Activated naive CD4-positive, alpha-beta T cell treated with anti-CD3 and anti-CD28 coated beads for 36 hours (primary cell): ENCODE measurements at regions not wholly inside any gene's neighbourhood (a gene's known extent, or its start where the extent isn't known, plus 50 kb on each side); places are given as distances from the start of the nearest gene placed in this dataset.
"Not testable (repeated sequence)": the region's sequence is repeated elsewhere in the genome, so short reads cannot be mapped to it uniquely, and the experiment has no call there.

Experiments used
- CTCF ChIA-PET: fragments of 350-600 bp; sonication (Branson Sonifier 250); formaldehyde crosslinking; loops from one replicate; lab custom pipeline; 2021; ENCODE audit warnings: antibody characterized with exemption; lab: Charles Lee
- DNase-seq: peaks from one replicate; pipeline ENCODE4 v3.0.0-alpha.2; 2020
- H3K27ac Mint-ChIP-seq: one replicate; pipeline ENCODE4 v1.8.0; 2021; ENCODE audit warnings: mild to moderate bottlenecking, mixed read lengths
- H3K27me3 Mint-ChIP-seq: one replicate; pipeline ENCODE4 v1.8.0; 2021; ENCODE audit warnings: low read depth, mixed read lengths
- H3K36me3 Mint-ChIP-seq: one replicate; pipeline ENCODE4 v1.8.0; 2021; ENCODE audit warnings: low read depth, mixed read lengths
- H3K4me1 Mint-ChIP-seq: one replicate; pipeline ENCODE4 v1.8.0; 2021; ENCODE audit warnings: low read depth, mixed read lengths
- H3K4me3 Mint-ChIP-seq: one replicate; pipeline ENCODE4 v1.8.0; 2021; ENCODE audit warnings: mild to moderate bottlenecking, moderate library complexity, mixed read lengths
- H3K9me3 Mint-ChIP-seq: one replicate; pipeline ENCODE4 v1.8.0; 2021; ENCODE audit warnings: mixed read lengths
- intact Hi-C: fragments of 100-400 bp; cut with micrococcal nuclease; formaldehyde crosslinking; loops from one replicate; pipeline ENCODE4 v1.15.1; 2023

DNA sequence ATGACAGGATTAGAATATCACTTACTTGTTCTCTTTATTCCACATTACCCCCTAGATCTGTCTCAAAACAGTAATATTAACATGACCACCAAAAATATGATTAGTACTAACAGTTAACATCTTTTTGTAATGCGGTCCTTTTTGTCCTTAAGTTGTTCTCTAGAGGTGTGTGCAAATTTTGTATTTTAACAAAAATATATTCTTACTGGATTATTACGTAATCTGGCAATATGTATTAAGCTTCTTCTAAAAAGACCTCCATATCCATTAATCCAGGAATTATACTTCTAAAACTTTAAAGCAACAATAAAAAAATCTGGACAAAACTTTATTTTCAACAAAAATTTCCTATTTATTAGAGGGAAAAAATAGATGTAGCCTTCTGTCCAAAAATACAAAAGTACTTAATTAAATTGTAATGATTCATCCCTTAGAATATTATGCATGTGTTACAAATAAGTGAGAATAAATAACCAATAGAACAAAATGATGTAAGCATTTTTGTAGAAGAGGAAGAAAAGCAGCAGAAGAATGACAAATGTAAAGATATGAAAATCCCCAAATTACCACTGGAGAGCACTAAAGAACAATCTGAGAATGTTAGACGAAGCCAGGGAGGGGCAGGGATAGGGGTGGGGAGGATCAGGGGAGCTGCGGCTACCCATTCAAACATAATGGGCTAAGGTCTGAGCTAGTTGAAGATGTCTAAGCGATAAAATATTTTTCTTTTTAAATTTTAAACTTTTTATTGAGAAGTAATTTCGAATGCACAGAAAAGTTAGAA is 945.6 kb downstream of the MCTP2 start:
- Mint-ChIP-seq H3K27ac (no peak overlapping the region), H3K36me3 (no peaks in the 10 kb centered on the region), H3K9me3 (peaks cover 7% of the 10 kb centered on the region), H3K4me1 (no peaks in the 10 kb centered on the region), H3K4me3 (no peak overlapping the region), H3K27me3 (peaks cover 7% of the 10 kb centered on the region)
- DNase-seq = no peak
- intact Hi-C loops = no loop called here
- CTCF ChIA-PET = no interaction called here

- Mint-ChIP-seq H3K4me1 (no peaks in the 10 kb centered on the region), H3K27ac (no peak overlapping the region), H3K36me3 (no peaks in the 10 kb centered on the region), H3K4me3 (no peak overlapping the region), H3K27me3 (peaks cover 5% of the 10 kb centered on the region), H3K9me3 (peaks cover 7% of the 10 kb centered on the region)
- no peak for DNase-seq
- intact Hi-C loops = no loop called here
- CTCF ChIA-PET = interaction anchor here (0.6 kb wide), 2 partner anchors 12 to 521 kb away, joined by 4 to 5 read pairs; no protein-coding TSS in a partner anchor
Observed at GRCh38 chr15:95180530-95180929, 949.2 kb downstream of the MCTP2 start.

GRCh38 chr15:95182091-95182490 is 950.7 kb downstream of the MCTP2 start:
- Mint-ChIP-seq H3K36me3 (no peaks in the 10 kb centered on the region), H3K27me3 (peaks cover 5% of the 10 kb centered on the region), H3K9me3 (peaks cover 7% of the 10 kb centered on the region), H3K27ac (no peak overlapping the region), H3K4me3 (no peak overlapping the region), H3K4me1 (no peaks in the 10 kb centered on the region)
- intact Hi-C loops = no loop called here
- no peak for DNase-seq
- CTCF ChIA-PET = interaction anchor here (0.6 kb wide), 1 partner anchor 1157 kb away, joined by 5 read pairs; no protein-coding TSS in a partner anchor

- CTCF ChIA-PET = no interaction called here
Observed at GRCh38 chr15:95192923-95193322, 961.6 kb downstream of the MCTP2 start.

DNA sequence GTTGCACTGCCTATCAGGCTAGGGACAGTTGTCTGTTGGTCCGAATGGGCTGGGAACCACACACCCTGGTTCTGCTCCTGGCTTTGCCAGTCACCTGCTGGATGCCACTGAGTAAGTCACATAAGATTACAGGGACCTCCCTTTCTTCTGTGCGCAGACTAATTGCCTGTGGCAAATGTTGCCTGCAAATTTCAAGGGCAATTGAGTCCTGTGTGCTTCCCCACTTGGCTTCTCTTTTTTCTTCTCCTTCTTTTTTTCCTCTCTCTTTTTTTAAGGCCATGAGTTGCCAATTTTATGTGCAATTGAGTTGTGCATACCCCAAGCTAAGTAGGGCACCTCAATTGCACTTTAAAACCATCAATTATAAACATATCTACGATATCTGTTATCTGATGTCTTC is 963.4 kb downstream of the MCTP2 start:
- Mint-ChIP-seq H3K36me3 (no peaks in the 10 kb centered on the region), H3K4me1 (no peaks in the 10 kb centered on the region), H3K9me3 (no peaks in the 10 kb centered on the region), H3K4me3 (no peak overlapping the region), H3K27me3 (peaks cover 5% of the 10 kb centered on the region), H3K27ac (no peak overlapping the region)
- intact Hi-C loops = no loop called here
- no peak for DNase-seq
- CTCF ChIA-PET = no interaction called here

More at GRCh38 chr15:95192923-95193322, 961.6 kb downstream of the MCTP2 start:
- H3K9me3 Mint-ChIP-seq = no peaks in the 10 kb centered on the region
- no peak for DNase-seq
- H3K36me3 Mint-ChIP-seq = no peaks in the 10 kb centered on the region
- H3K4me3 Mint-ChIP-seq = no peak overlapping the region
- intact Hi-C loops = no loop called here
- peaks cover 5% of the 10 kb centered on the region for H3K27me3 Mint-ChIP-seq
- no peak overlapping the region for H3K27ac Mint-ChIP-seq
- no peaks in the 10 kb centered on the region for H3K4me1 Mint-ChIP-seq

DNA sequence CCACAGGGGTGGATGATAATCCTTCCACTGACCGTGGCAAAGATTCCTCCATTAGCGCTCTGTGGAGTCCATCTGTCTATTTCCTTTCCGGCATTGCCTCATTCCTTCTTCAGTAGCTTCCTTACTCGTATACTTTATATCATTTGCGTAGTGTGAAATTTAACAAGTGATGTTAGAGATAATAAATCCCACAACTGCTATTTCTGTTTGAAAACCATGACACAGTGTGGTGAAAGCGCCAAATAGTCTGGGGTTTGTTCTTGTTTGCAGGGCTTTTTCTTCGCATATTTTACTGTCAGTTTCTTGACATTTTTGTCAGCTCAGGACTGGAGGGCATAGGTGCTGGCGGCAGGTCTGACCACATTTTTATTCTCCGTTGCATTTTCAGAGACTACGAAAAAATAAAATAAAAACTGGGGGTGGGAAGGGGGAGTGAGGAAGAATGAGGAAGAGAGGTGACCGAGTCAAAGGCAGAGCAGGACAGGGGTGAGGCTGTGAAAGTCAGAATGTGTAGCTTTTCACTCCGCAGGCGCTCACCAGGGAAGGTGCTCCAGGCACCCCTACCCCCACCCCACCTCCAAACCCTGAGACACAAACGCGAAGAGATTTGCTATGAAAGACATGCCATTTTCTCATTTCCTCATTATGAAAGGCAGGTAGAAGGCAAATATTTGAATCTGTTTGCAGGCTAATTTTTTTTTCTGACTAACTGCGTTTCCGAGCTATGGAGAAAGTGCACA is 965.0 kb downstream of the MCTP2 start:
- H3K27me3 Mint-ChIP-seq = peaks cover 5% of the 10 kb centered on the region
- CTCF ChIA-PET = no interaction called here
- H3K36me3 Mint-ChIP-seq = no peaks in the 10 kb centered on the region

DNA sequence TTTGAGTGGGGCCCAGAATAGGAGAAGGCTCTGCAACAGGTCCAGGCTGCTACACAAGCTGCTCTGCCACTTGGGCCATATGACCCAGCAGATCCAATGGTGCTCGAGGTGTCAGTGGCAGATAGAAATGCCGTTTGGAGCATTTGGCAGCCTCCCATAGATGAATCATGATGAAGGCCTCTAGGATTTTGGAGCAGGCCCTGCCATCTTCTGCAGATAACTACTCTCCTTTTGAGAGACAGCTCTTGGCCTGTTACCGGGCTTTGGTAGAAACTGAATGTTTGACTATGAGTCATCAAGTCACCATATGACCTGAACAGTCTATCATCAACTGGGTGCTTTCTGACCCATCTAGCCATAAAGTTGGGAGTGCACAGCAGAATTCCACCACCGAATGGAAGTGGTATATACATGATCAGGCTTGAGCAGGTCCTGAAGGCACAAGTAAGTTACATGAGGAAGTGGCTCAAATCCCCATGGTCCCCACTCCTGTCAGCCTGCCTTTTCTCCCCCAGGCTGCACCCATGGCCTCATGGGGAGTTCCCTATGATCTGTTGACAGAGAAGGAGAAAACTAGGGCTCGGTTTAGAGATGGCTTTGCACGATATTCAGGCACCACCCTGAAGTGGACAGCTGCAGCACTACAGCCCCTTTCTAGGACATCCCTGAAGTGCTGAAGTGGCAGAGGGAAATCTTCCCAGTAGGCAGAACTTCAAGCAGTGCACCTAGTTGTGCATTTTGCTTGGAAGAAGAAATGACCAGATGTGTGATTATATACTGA is 971.4 kb downstream of the MCTP2 start:
- H3K4me1 Mint-ChIP-seq = no peaks in the 10 kb centered on the region
- H3K27me3 Mint-ChIP-seq = no peaks in the 10 kb centered on the region
- H3K4me3 Mint-ChIP-seq = no peak overlapping the region
- CTCF ChIA-PET = no interaction called here
- DNase-seq = no peak
- intact Hi-C loops = no loop called here
- H3K9me3 Mint-ChIP-seq = peaks cover 18% of the 10 kb centered on the region
- no peak overlapping the region for H3K27ac Mint-ChIP-seq
- H3K36me3 Mint-ChIP-seq = no peaks in the 10 kb centered on the region

More for the DNA sequence above, 965.0 kb downstream of the MCTP2 start:
- no peaks in the 10 kb centered on the region for H3K4me1 Mint-ChIP-seq
- H3K9me3 Mint-ChIP-seq = peaks cover 5% of the 10 kb centered on the region
- DNase-seq = no peak
- intact Hi-C loops = no loop called here
- H3K4me3 Mint-ChIP-seq = no peak overlapping the region
- H3K27ac Mint-ChIP-seq = no peak overlapping the region

GRCh38 chr15:95205077-95205476 is 973.7 kb downstream of the MCTP2 start:
- DNase-seq = no peak
- H3K4me1 Mint-ChIP-seq = no peaks in the 10 kb centered on the region
- peaks cover 21% of the 10 kb centered on the region for H3K9me3 Mint-ChIP-seq
- intact Hi-C loops = no loop called here
- no peak overlapping the region for H3K4me3 Mint-ChIP-seq
- peaks cover 3% of the 10 kb centered on the region for H3K27me3 Mint-ChIP-seq
- H3K27ac Mint-ChIP-seq = no peak overlapping the region
- CTCF ChIA-PET = no interaction called here
- no peaks in the 10 kb centered on the region for H3K36me3 Mint-ChIP-seq

DNA sequence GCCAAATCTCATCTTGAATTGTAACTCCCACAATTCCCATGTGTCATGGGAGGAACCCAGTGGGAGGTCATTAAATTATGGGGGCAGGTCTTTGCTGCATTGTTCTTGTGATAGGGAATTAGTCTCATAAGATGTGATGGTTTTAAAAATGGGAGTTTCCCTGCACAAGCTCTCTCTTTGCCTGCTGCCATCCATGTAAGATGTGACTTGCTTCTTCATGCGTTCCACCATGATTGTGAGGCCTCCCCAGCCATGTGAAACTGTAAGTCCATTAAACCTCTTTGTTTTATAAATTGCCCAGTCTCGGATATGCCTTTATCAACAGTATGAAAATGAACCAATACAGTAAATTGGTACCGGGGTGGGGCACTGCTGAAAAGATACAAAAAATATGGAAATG is 974.5 kb downstream of the MCTP2 start:
- H3K4me1 Mint-ChIP-seq, CTCF ChIA-PET, DNase-seq, H3K27ac Mint-ChIP-seq, H3K27me3 Mint-ChIP-seq, H3K36me3 Mint-ChIP-seq, H3K4me3 Mint-ChIP-seq, intact Hi-C loops: not testable (repeated sequence)
- peaks cover 16% of the 10 kb centered on the region for H3K9me3 Mint-ChIP-seq

GRCh38 chr15:95208071-95208470 is 976.7 kb downstream of the MCTP2 start:
- Mint-ChIP-seq H3K4me1 (no peaks in the 10 kb centered on the region), H3K36me3 (no peaks in the 10 kb centered on the region), H3K4me3 (no peak overlapping the region), H3K27ac (no peak overlapping the region), H3K27me3 (peaks cover 13% of the 10 kb centered on the region), H3K9me3 (peaks cover 14% of the 10 kb centered on the region)
- CTCF ChIA-PET = no interaction called here
- intact Hi-C loops = no loop called here
- DNase-seq = no peak

DNA sequence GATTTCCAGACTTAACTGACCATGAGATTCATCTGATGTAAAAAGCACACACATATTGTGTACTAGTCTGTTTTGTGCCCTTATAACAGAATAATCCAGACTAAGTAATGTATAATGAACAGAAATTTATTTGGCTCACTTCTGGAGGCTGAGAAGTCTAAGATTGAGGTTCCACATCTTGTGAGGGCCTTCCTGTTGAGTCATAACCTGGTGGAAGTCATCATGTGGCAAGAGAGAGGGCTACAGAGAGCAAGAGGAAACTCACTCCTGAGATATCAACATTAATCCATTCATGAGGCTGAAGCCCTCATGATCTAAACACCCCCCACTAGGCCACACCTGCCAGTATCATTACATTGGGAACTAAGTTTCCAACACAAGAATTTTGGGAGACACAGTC is 977.6 kb downstream of the MCTP2 start:
- H3K36me3 Mint-ChIP-seq = no peaks in the 10 kb centered on the region
- intact Hi-C loops = no loop called here

DNA sequence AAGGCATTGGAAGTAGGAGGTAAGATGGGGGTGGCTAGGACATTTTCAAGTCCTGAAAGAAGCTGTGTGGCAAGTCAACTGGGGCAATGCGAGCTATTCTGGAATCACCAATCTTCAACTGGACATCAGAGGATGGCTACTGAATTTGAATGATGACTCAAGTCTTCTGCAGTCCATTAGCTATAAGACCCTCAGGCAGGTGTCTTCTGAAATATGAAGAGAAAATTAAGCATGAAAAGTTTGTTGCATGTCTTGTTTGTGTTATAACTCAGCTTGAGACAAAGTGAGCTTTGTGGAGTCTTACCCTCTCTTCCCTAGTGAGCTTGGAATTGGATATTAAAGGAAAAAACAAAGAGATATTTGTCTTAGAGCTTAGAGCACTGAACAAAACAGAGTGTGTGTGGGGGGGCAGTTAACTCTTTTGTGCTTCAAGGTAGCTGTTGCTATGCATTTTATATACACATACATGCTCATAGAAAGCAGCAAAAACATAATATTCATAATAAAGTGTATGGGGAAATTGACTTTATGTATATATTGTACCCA is 979.1 kb downstream of the MCTP2 start:
- DNase-seq = no peak
- Mint-ChIP-seq H3K36me3 (no peaks in the 10 kb centered on the region), H3K4me1 (no peaks in the 10 kb centered on the region), H3K27ac (no peak overlapping the region), H3K4me3 (no peak overlapping the region), H3K27me3 (peaks cover 20% of the 10 kb centered on the region), H3K9me3 (peaks cover 10% of the 10 kb centered on the region)
- intact Hi-C loops = no loop called here
- CTCF ChIA-PET = interaction anchor here (0.7 kb wide), 1 partner anchor 329 kb away, joined by 3 read pairs; no protein-coding TSS in a partner anchor

More for the DNA sequence above, 977.6 kb downstream of the MCTP2 start:
- DNase-seq = no peak
- Mint-ChIP-seq H3K9me3 (peaks cover 15% of the 10 kb centered on the region), H3K27ac (no peak overlapping the region), H3K27me3 (peaks cover 13% of the 10 kb centered on the region), H3K4me3 (no peak overlapping the region), H3K4me1 (no peaks in the 10 kb centered on the region)
- CTCF ChIA-PET = no interaction called here
